Parathyroid adenoma (tissue), 2 donors: ENCODE measurements at regions not wholly inside any gene's neighbourhood (a gene's known extent, or its start where the extent isn't known, plus 50 kb on each side); places are given as distances from the start of the nearest gene placed in this dataset.
"Not testable (repeated sequence)": the region's sequence is repeated elsewhere in the genome, so short reads cannot be mapped to it uniquely, and the experiment has no call there.

Source experiments
- H2AFZ ChIP-seq: fragments of 300-600 bp; sonication (generic); one replicate; pipeline ENCODE4 v1.7.0; 2017; ENCODE audit warnings: antibody characterized with exemption, mild to moderate bottlenecking
- H3K27ac ChIP-seq: fragments of 300-600 bp; sonication (generic); one replicate; pipeline ENCODE4 v1.7.0; 2017
- H3K27me3 ChIP-seq: fragments of 300-600 bp; sonication (generic); one replicate; pipeline ENCODE4 v1.7.0; 2017; ENCODE audit warnings: low read length; ENCODE audit not compliant: control insufficient read depth, insufficient read depth
- H3K36me3 ChIP-seq: fragments of 300-600 bp; sonication (generic); one replicate; pipeline ENCODE4 v1.7.0; 2017; ENCODE audit warnings: low read length; ENCODE audit not compliant: control insufficient read depth, insufficient read depth
- H3K4me1 ChIP-seq: fragments of 300-600 bp; sonication (generic); one replicate; pipeline ENCODE4 v1.7.0; 2017; ENCODE audit warnings: control low read depth
- H3K4me2 ChIP-seq: fragments of 300-600 bp; sonication (generic); one replicate; pipeline ENCODE4 v1.7.0; 2017; ENCODE audit warnings: low read length
- H3K4me3 ChIP-seq: fragments of 300-600 bp; sonication (generic); one replicate; pipeline ENCODE4 v1.7.0; 2017; ENCODE audit warnings: low read depth, low read length
- H3K79me2 ChIP-seq: fragments of 300-600 bp; sonication (generic); one replicate; pipeline ENCODE4 v1.7.0; 2017; ENCODE audit warnings: control low read depth
- H3K9ac ChIP-seq: fragments of 300-600 bp; sonication (generic); one replicate; pipeline ENCODE4 v1.7.0; 2017; ENCODE audit warnings: mild to moderate bottlenecking
- H3K9me3 ChIP-seq: fragments of 300-600 bp; sonication (generic); one replicate; pipeline ENCODE4 v1.7.0; 2017; ENCODE audit warnings: low read length; ENCODE audit not compliant: control insufficient read depth
- TF ChIP-seq, protein P1 (sequence below): fragments of 300-600 bp; sonication (generic); IDR thresholded peaks from one replicate; pipeline ENCODE4 v1.7.0; 2017; ENCODE audit warnings: antibody characterized with exemption, mild to moderate bottlenecking
- donor health status: primary hyperparathyroidism.

DNA sequence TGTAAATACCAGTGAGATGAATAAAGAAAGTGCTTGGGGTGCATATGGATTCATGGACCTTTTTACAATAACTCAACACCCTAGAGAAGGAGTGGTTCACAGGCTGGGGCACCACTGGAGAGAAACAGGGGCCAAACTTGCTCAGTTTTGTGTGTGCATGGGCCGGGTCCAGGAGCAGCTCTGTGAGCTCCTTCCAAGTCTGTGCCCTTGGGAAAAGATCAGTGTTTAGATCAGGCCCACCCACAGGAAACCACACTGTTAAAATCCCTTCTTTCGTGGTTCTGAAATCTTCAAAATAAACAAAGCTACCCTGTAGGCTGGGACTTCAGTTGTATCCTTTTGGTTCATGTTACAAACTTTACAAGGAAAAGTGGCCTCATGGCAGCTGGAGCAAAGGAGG lies 156.1 kb upstream of the TMEM260 start:
- Histone ChIP-seq H3K4me1 (peaks cover 11% of the 10 kb centered on the region), H3K36me3 (no peaks in the 10 kb centered on the region), H2AFZ (peak overlapping the region; percentile 57), H3K9ac (no peak overlapping the region), H3K27me3 (no peaks in the 10 kb centered on the region), H3K4me2 (no peak overlapping the region), H3K4me3 (no peak overlapping the region), H3K9me3 (no peaks in the 10 kb centered on the region), H3K27ac (no peak overlapping the region), H3K79me2 (no peaks in the 10 kb centered on the region)
- TF ChIP-seq, protein P1, sequence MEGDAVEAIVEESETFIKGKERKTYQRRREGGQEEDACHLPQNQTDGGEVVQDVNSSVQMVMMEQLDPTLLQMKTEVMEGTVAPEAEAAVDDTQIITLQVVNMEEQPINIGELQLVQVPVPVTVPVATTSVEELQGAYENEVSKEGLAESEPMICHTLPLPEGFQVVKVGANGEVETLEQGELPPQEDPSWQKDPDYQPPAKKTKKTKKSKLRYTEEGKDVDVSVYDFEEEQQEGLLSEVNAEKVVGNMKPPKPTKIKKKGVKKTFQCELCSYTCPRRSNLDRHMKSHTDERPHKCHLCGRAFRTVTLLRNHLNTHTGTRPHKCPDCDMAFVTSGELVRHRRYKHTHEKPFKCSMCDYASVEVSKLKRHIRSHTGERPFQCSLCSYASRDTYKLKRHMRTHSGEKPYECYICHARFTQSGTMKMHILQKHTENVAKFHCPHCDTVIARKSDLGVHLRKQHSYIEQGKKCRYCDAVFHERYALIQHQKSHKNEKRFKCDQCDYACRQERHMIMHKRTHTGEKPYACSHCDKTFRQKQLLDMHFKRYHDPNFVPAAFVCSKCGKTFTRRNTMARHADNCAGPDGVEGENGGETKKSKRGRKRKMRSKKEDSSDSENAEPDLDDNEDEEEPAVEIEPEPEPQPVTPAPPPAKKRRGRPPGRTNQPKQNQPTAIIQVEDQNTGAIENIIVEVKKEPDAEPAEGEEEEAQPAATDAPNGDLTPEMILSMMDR = no peak

DNA sequence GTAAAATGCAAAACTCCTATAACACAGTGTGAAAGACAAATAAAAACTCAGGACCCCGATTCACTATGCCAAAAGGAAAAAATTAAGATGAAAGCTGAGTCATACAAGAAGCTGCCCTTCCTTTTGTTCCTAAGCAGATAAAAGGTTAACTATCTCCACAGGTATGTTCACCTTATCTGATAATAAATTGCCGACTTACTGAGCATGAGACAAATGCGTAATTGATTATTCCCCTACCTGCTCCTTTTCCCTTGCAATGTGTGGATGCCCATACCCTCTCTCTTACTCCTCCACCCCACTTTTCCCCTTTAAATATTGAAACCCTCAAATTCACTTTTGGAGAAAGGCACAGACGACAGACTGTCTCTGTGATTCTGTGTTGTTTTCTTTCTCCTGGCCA lies 148.6 kb upstream of the TMEM260 start:
- Histone ChIP-seq H3K9ac (no peak overlapping the region), H3K9me3 (no peaks in the 10 kb centered on the region), H3K4me1 (no peaks in the 10 kb centered on the region), H3K27ac (no peak overlapping the region), H2AFZ (no peak overlapping the region), H3K4me3 (no peak overlapping the region), H3K27me3 (no peaks in the 10 kb centered on the region), H3K36me3 (no peaks in the 10 kb centered on the region), H3K4me2 (no peak overlapping the region), H3K79me2 (no peaks in the 10 kb centered on the region)
- TF ChIP-seq, protein P1 = no peak

DNA sequence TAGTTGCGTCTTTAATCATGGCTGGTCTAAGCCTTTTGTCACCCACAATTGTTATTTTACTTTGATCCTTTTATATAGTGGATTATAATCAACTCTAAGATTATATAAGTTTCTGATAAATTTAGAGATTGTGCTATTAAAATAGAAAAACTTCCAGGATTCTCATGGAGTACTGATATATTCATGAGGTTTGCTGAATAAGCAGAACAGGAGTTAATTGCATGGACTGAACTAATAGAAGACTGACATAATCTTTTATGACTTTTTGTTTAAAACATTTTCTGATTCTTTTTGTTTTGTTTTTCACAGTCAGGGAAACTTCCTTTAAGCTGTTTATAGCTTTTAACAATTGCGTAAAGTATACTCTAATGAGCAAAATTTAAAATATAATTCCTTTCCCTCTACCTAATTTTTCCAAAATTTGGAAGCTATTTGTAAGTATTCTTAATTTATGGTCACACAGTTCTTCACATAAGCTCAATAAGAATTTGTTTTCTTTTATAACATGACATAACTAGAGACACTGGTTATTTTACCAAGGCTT lies 129.9 kb upstream of the TMEM260 start:
- no peak overlapping the region for H3K4me2 ChIP-seq
- TF ChIP-seq, protein P1 = no peak
- H3K27ac ChIP-seq = no peak overlapping the region

DNA sequence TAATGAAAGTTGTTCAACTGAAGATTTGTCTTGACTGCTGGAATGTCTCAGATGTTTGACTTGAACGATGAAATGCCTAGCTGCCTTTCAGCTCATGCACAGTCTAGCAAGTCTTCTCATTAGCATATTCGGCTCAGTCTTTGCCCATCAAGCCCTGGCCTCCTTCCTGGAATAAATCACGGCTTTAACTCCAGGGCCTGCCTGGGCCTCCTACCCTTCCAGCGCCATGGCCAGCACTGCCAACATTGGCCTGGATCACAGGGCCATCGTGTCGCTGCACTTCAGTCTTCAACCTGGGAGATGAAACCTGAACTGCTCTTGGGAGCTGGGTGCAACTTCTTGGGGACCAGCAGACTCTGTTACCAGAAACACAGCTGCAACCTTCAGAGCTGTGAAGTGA lies 126.7 kb upstream of the TMEM260 start:
- no peaks in the 10 kb centered on the region for H3K79me2 ChIP-seq
- no peaks in the 10 kb centered on the region for H3K9me3 ChIP-seq
- no peaks in the 10 kb centered on the region for H3K4me1 ChIP-seq
- H2AFZ ChIP-seq = no peak overlapping the region
- TF ChIP-seq, protein P1 = no peak
- H3K4me2 ChIP-seq = no peak overlapping the region
- H3K4me3 ChIP-seq = no peak overlapping the region
- H3K36me3 ChIP-seq = no peaks in the 10 kb centered on the region
- H3K27me3 ChIP-seq = no peaks in the 10 kb centered on the region
- no peak overlapping the region for H3K27ac ChIP-seq
- no peak overlapping the region for H3K9ac ChIP-seq

More for the DNA sequence above, 129.9 kb upstream of the TMEM260 start:
- Histone ChIP-seq H3K36me3 (no peaks in the 10 kb centered on the region), H3K27me3 (no peaks in the 10 kb centered on the region), H2AFZ (no peak overlapping the region), H3K4me3 (no peak overlapping the region), H3K79me2 (no peaks in the 10 kb centered on the region), H3K9ac (no peak overlapping the region), H3K9me3 (no peaks in the 10 kb centered on the region), H3K4me1 (no peaks in the 10 kb centered on the region)

DNA sequence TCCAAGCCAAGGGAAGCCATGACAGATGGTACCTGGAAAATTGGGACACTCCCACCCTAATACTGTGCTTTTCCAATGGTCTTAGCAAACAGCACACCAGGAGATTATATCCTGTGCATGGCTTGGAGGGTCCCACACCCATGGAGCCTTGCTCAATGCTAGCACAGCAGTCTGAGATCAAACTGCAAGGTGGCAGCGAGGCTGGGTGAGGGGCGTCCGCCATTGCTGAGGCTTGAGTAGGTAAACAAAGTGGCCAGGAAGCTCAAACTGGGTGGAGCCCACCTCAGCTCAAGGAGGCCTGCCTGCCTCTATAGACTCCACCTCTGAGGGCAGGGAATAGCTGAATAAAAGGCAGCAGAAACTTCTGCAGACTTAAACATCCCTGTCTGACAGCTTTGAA lies 124.9 kb upstream of the TMEM260 start:
- not testable (repeated sequence) for H3K27ac ChIP-seq

More for the DNA sequence above, 124.9 kb upstream of the TMEM260 start:
- not testable (repeated sequence) for H3K79me2 ChIP-seq, H3K27me3 ChIP-seq, H3K4me3 ChIP-seq, H3K36me3 ChIP-seq, H3K4me2 ChIP-seq, H3K9ac ChIP-seq, H3K4me1 ChIP-seq, H3K9me3 ChIP-seq, H2AFZ ChIP-seq
